Type B pancreatic cell (in vitro differentiated cells): ENCODE measurements at regions not wholly inside any gene's neighbourhood (a gene's known extent, or its start where the extent isn't known, plus 50 kb on each side); places are given as distances from the start of the nearest gene placed in this dataset.

Experiments used
- DNase-seq: peaks from one replicate; pipeline ENCODE4 v3.0.0; 2021; ENCODE audit warnings: mixed read lengths; ENCODE audit not compliant: unreplicated experiment; ENCODE audit errors: extremely low spot score
- H3K27ac Mint-ChIP-seq: 2 replicates; pipeline ENCODE4 v1.8.0; 2021; ENCODE audit warnings: mild to moderate bottlenecking, mixed read lengths
- H3K27me3 Mint-ChIP-seq: 2 replicates; pipeline ENCODE4 v1.8.0; 2021; ENCODE audit warnings: mixed read lengths
- H3K36me3 Mint-ChIP-seq: 2 replicates; pipeline ENCODE4 v1.8.0; 2021; ENCODE audit warnings: mixed read lengths
- H3K4me1 Mint-ChIP-seq: one replicate; pipeline ENCODE4 v1.8.0; 2021; ENCODE audit warnings: mixed read lengths; ENCODE audit not compliant: unreplicated experiment
- H3K4me3 Mint-ChIP-seq: 2 replicates; pipeline ENCODE4 v1.8.0; 2021; ENCODE audit warnings: mild to moderate bottlenecking, mixed read lengths
- H3K9me3 Mint-ChIP-seq: 2 replicates; pipeline ENCODE4 v1.8.0; 2021; ENCODE audit warnings: mixed read lengths
- CTCF ChIP-seq: fragments of 200-600 bp; sonication (generic); conservative IDR thresholded peaks from 2 replicates; pipeline ENCODE4 v1.5.0; 2021; ENCODE audit warnings: antibody characterized with exemption, mild to moderate bottlenecking

DNA sequence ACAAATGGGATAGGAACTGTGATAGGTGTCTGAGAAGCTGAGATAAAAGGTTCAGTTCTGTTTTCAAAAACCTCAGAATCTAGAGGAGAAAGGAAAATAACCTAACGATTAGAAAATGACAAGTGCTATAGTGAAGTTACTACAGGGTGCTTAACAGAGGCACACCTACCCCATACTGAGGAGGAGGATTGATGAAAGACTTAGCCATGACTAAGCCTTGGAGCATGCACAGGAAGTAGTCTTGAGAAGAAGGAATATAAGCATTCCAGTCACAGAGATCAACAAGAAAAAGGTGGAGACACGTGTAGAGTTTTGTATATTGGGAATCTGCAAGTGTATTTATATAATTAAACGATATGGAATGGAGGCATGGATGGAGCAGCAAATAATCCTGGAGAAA lies 1225.5 kb upstream of the CELF2 start:
- no peaks in the 10 kb centered on the region for H3K36me3 Mint-ChIP-seq

DNA sequence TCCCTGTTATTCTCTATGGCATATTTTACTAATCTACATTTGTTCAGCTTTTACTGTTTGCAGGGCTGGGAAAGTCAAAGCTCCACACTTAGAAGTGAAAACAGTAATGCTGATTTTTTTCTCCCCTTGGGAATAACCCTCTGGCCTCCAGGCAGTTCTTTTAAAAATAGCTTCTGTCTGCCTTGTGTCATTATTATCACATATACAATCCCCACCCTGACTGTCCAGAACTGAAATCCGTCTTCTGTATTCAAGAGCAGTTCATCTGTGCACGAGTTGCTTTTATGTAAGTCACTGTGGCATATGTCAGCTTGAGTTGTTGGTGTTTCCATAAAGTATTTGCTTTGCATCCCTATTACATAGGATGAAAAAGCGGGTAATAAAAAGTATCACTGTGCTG lies 1221.1 kb upstream of the CELF2 start:
- Mint-ChIP-seq H3K36me3 (no peaks in the 10 kb centered on the region), H3K4me3 (no peak overlapping the region), H3K27me3 (peaks cover 3% of the 10 kb centered on the region), H3K27ac (no peak overlapping the region), H3K4me1 (no peaks in the 10 kb centered on the region), H3K9me3 (peaks cover 9% of the 10 kb centered on the region)
- DNase-seq: no peak
- no peak for TF ChIP-seq CTCF

More for the DNA sequence above, 1225.5 kb upstream of the CELF2 start:
- Mint-ChIP-seq H3K9me3 (peaks cover 9% of the 10 kb centered on the region), H3K4me1 (no peaks in the 10 kb centered on the region), H3K27me3 (peaks cover 7% of the 10 kb centered on the region), H3K27ac (peak overlapping the region; percentile 8), H3K4me3 (no peak overlapping the region)
- TF ChIP-seq CTCF: no peak
- DNase-seq: no peak

DNA sequence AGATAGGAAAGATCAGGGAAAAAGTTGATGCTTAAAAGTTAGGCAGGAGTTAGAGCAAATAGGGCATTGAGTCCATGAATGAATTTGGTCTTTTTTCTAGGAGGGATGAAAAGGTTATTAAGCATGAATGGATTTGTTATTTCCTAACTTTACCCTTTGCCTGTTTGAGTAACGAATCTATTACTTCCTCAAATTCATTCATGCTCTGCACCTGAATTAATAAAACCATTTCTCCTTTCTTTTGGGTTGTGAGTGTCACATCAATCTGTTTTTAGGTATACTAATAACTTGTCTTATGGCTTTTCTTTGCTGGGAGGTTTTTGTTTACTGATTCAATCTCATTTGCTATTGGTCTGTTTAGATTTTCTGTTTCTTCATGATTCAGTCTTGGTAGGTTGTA lies 1217.7 kb upstream of the CELF2 start:
- Mint-ChIP-seq H3K4me3 (no peak overlapping the region), H3K27ac (no peak overlapping the region), H3K27me3 (no peaks in the 10 kb centered on the region), H3K4me1 (no peaks in the 10 kb centered on the region), H3K9me3 (no peaks in the 10 kb centered on the region), H3K36me3 (no peaks in the 10 kb centered on the region)
- DNase-seq: no peak
- no peak for TF ChIP-seq CTCF

DNA sequence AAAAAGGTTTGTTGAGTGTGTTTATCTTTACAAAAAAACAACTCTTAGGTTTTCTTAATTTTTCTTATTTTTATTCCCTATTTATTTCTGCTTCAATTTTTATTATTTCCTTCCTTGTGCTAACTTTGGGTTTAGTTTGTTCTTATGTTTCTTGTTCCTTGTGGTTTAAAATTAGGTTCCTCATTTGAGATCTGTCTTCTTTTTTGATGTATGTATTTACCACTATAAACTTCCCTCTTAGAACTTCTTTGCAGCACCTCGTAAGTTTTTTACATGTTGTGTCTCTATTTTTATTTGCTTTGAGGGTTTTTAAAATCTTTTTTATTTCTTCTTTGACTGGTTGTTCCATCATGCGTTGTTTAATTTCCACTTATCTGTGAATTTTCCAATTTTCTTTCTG lies 1217.1 kb upstream of the CELF2 start:
- TF ChIP-seq CTCF: no peak
- Mint-ChIP-seq H3K27ac (no peak overlapping the region), H3K27me3 (no peaks in the 10 kb centered on the region), H3K36me3 (no peaks in the 10 kb centered on the region), H3K4me1 (no peaks in the 10 kb centered on the region), H3K4me3 (no peak overlapping the region), H3K9me3 (no peaks in the 10 kb centered on the region)
- no peak for DNase-seq

GRCh38 chr10:9807846-9808245 lies 1209.8 kb upstream of the CELF2 start:
- H3K36me3 Mint-ChIP-seq: no peaks in the 10 kb centered on the region
- no peak overlapping the region for H3K27ac Mint-ChIP-seq
- TF ChIP-seq CTCF: no peak
- H3K4me1 Mint-ChIP-seq: no peaks in the 10 kb centered on the region
- H3K9me3 Mint-ChIP-seq: peaks cover 6% of the 10 kb centered on the region
- no peaks in the 10 kb centered on the region for H3K27me3 Mint-ChIP-seq
- no peak overlapping the region for H3K4me3 Mint-ChIP-seq
- no peak for DNase-seq

- H3K36me3 Mint-ChIP-seq: no peaks in the 10 kb centered on the region
- TF ChIP-seq CTCF: no peak
- H3K9me3 Mint-ChIP-seq: peaks cover 10% of the 10 kb centered on the region
- no peak for DNase-seq
- no peaks in the 10 kb centered on the region for H3K4me1 Mint-ChIP-seq
- H3K27ac Mint-ChIP-seq: no peak overlapping the region
- no peak overlapping the region for H3K4me3 Mint-ChIP-seq
- H3K27me3 Mint-ChIP-seq: no peaks in the 10 kb centered on the region
Observed at GRCh38 chr10:9811601-9812000, 1206.1 kb upstream of the CELF2 start.
